Psoas muscle (tissue), 7 donors: ENCODE measurements at regions not wholly inside any gene's neighbourhood (a gene's known extent, or its start where the extent isn't known, plus 50 kb on each side); places are given as distances from the start of the nearest gene placed in this dataset.

Experiments
- ATAC-seq, 4 donors: fragments of 200-7000 bp; cut with Tn5 transposase; one replicate each; pipeline ENCODE4 v1.9.1; 2020; ENCODE audit warnings: moderate library complexity in 3 of 4, mild to moderate bottlenecking in 2 of 4
- DNase-seq, 2 donors: peaks; one replicate each; pipeline ENCODE4 v3.0.0-alpha.2; 2020
- H3K27ac ChIP-seq: fragments of 200-600 bp; one replicate; pipeline ENCODE4 v1.8.0; 2022
- H3K27me3 ChIP-seq, 3 donors: fragments of 200-600 bp in 1 of 3; one replicate each; pipeline versions ENCODE4 v1.6.1 to v1.8.0; 2013 to 2022; ENCODE audit warnings: low read length in 2 of 3, mild to moderate bottlenecking in 2 of 3, moderate library complexity in 1 of 3; ENCODE audit not compliant: insufficient read depth in 3 of 3
- H3K36me3 ChIP-seq, 2 donors: fragments of 200-600 bp in 1 of 2; one replicate each; pipeline versions ENCODE4 v1.6.1 to v1.8.0; 2013 to 2022; ENCODE audit warnings: low read depth in 1 of 2, mild to moderate bottlenecking in 1 of 2, moderate library complexity in 1 of 2; ENCODE audit not compliant: insufficient read depth in 1 of 2
- H3K4me1 ChIP-seq: fragments of 200-600 bp; one replicate; pipeline ENCODE4 v1.8.0; 2022
- H3K4me3 ChIP-seq: fragments of 200-600 bp; one replicate; pipeline ENCODE4 v1.8.0; 2022; ENCODE audit warnings: mild to moderate bottlenecking
- H3K9me3 ChIP-seq: fragments of 200-600 bp; one replicate; pipeline ENCODE4 v1.8.0; 2022
- CTCF ChIP-seq: fragments of 200-600 bp; IDR thresholded peaks from one replicate; pipeline ENCODE4 v1.8.0; 2022; ENCODE audit warnings: antibody characterized with exemption
- WGBS, 3 donors: extraction: QIAGEN DNeasy Blood & Tissue Kit; methylation state at CpG; one replicate each; pipeline versions ENCODE4 v1.1.6 to v1.1.7; 2013; 5-methylcytosine and 5-hydroxymethylcytosine counted together
- intact Hi-C, 2 donors: fragments of 100-400 bp; cut with DNase I; formaldehyde crosslinking; loops; one replicate each; pipeline versions ENCODE4 v1.11.0 to v1.14.2; 2022
- donor health status: healthy with polysubstance abuse.
- donor health status: DM: no; HTN: no; CAD: no; lungs with moderate emphysema.
- donor health status: Bipolar disorder and iron deficiency.
- donor health status: healthy.
- donor health status: DM: yes; HTN: yes; CAD: no.
- donor health status: DM: no; HTN: no; CAD: no.
- donor health status: DM: yes; HTN: yes; CAD: no.

- no peaks in the 10 kb centered on the region for H3K36me3 ChIP-seq
- TF ChIP-seq CTCF = no peak
- peak overlapping the region; percentile 32 for H3K4me3 ChIP-seq
- 69 to 72% (median 70%) methylated on average over 3 of the region's 3 CpGs for WGBS, 3 donors
- ATAC-seq (no peak), DNase-seq (no peak)
- H3K9me3 ChIP-seq = no peaks in the 10 kb centered on the region
- H3K27ac ChIP-seq = no peak overlapping the region
- intact Hi-C loops = no loop called here
- no peaks in the 10 kb centered on the region for H3K27me3 ChIP-seq
- no peaks in the 10 kb centered on the region for H3K4me1 ChIP-seq
These were observed 163.4 kb upstream of the SYN3 start for GRCh38 chr22:33221568-33221967.

- Histone ChIP-seq H3K9me3 (no peaks in the 10 kb centered on the region), H3K4me3 (peak overlapping the region; percentile 32), H3K27me3 (no peaks in the 10 kb centered on the region), H3K36me3 (no peaks in the 10 kb centered on the region), H3K4me1 (no peaks in the 10 kb centered on the region), H3K27ac (no peak overlapping the region)
- ATAC-seq = no peak
- 50 to 58% (median 51%) methylated on average over 5 of the region's 5 CpGs for WGBS, 3 donors
- intact Hi-C loops = no loop called here
- TF ChIP-seq CTCF = no peak
- DNase-seq = no peak
These were observed 162.4 kb upstream of the SYN3 start for GRCh38 chr22:33220476-33221080.

DNA sequence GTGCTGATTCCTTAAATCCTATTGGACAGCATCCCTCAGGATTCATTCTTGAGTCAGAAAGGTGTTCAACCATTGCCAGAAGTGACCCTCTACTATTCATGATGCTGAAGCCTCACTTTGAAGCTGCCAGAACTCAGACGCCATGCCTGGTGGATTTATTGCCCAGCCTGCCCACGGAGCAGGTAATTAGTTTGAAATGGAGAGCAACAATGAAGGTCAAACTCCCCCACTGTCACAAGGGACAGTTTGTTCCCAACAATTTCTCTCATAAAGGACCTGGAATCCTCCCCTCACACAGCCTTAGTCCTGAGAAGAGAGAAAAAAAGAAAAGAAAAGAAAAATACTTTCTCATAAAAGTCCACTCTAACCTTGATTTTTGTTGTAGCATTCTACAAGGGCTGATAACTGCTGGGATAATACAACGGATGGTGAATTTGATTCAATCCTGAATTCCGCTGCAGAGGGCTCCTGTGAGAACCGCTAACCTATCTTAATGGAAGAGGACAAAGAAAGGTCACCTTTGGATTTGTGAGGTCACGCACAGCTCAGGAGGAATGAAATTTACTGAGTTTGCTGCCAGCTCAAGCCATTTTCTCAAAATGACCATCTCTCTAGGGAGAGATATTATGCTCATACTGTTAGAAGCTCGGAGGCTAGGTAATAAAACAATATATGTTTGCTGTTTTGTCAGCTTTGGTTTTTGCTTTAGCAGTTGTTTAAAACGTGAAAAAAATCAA lies 161.6 kb upstream of the SYN3 start:
- Histone ChIP-seq H3K27me3 (no peaks in the 10 kb centered on the region), H3K36me3 (no peaks in the 10 kb centered on the region), H3K27ac (no peak overlapping the region), H3K4me1 (no peaks in the 10 kb centered on the region), H3K9me3 (no peaks in the 10 kb centered on the region), H3K4me3 (no peak overlapping the region)
- TF ChIP-seq CTCF = no peak
- WGBS, 3 donors = 47 to 54% (median 54%) methylated on average over 8 of the region's 8 CpGs
- DNase-seq (no peak), ATAC-seq (no peak)
- intact Hi-C loops = no loop called here

DNA sequence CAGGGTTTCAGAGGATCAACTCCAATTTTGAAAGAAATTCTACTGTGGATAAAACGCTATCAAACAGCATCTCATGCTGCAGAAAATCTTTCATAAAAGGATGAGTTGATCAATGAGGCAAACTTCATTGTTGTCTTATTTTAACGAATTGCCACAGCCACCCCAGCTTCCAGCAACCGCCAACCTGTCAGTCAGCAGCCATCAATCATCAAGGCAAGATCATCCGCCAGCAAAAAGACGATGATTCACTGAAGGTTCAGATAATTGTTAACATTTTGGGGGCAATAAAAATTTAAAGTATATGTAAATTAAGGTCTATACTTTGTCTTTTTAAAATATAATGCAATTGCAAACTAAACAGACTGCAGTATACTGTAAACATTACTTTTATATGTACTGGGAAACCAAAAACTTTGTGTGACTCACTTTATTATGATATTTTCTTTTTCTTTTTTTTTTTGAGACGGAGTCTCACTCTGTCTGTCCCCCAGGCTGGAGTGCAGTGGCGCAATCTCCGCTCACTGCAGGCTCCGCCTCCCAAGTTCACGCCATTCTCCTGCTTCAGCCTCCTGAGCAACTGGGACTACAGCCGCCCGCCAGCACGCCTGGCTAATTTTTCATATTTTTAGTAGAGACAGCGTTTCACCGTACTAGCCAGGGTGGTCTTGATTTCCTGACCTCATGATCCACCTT lies 155.3 kb upstream of the SYN3 start:
- H3K36me3 ChIP-seq = no peaks in the 10 kb centered on the region
- ATAC-seq (no peak), DNase-seq (no peak)
- no peaks in the 10 kb centered on the region for H3K4me1 ChIP-seq
- intact Hi-C loops = no loop called here
- no peak overlapping the region for H3K27ac ChIP-seq
- no peaks in the 10 kb centered on the region for H3K9me3 ChIP-seq
- no peak for TF ChIP-seq CTCF
- H3K4me3 ChIP-seq = no peak overlapping the region
- H3K27me3 ChIP-seq = peaks cover 0 to 6% (median 0%) of the 10 kb centered on the region in 3 donors
- 83 to 86% (median 86%) methylated on average over 15 of the region's 15 CpGs for WGBS, 3 donors
